Tibial nerve (tissue), 4 donors: ENCODE measurements at regions not wholly inside any gene's neighbourhood (a gene's known extent, or its start where the extent isn't known, plus 50 kb on each side); places are given as distances from the start of the nearest gene placed in this dataset.

Experiments used
- EP300 ChIP-seq, 2 donors: sonication (generic); formaldehyde crosslinking; IDR thresholded peaks; one replicate each; pipeline ENCODE4 v1.6.1; 2017; ENCODE audit warnings: antibody characterized with exemption in 2 of 2, mild to moderate bottlenecking in 1 of 2
- POLR2A ChIP-seq, 2 donors: fragments of 450-650 bp; IDR thresholded peaks; one replicate each; pipeline ENCODE4 v1.6.1; 2017; ENCODE audit warnings: antibody characterized with exemption in 2 of 2, mild to moderate bottlenecking in 2 of 2, moderate library complexity in 2 of 2
- TF ChIP-seq, protein P1 (sequence below), 5 experiments: fragments of 200-600 bp in 3 of 5; fragments of 450-650 bp in 2 of 5; sonication (generic) in 3 of 5; IDR thresholded peaks; one replicate each; pipeline ENCODE4 v1.5.1; 2016 to 2019; ENCODE audit warnings: antibody characterized with exemption in 5 of 5, mild to moderate bottlenecking in 3 of 5, moderate library complexity in 2 of 5

DNA sequence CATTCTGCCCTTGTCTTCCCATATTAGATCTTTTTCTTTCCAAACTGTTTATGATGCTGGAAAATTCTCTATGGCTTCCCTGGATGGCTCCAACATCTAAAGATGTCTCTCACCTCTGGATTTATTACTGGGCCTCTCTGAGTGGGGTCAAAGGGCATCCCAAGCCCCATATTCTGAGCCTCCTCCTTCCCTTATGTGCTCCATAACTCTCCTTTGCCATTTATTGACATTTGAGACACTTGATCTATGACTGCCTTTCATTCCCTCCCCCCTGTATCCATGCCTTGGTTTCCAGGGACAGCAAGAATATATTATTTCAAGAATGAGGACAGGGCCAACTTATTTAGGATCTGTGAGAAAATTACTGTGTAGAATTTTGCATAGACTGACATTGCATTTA, 369.3 kb upstream of the ONECUT1 start:
- TF ChIP-seq, protein P1, sequence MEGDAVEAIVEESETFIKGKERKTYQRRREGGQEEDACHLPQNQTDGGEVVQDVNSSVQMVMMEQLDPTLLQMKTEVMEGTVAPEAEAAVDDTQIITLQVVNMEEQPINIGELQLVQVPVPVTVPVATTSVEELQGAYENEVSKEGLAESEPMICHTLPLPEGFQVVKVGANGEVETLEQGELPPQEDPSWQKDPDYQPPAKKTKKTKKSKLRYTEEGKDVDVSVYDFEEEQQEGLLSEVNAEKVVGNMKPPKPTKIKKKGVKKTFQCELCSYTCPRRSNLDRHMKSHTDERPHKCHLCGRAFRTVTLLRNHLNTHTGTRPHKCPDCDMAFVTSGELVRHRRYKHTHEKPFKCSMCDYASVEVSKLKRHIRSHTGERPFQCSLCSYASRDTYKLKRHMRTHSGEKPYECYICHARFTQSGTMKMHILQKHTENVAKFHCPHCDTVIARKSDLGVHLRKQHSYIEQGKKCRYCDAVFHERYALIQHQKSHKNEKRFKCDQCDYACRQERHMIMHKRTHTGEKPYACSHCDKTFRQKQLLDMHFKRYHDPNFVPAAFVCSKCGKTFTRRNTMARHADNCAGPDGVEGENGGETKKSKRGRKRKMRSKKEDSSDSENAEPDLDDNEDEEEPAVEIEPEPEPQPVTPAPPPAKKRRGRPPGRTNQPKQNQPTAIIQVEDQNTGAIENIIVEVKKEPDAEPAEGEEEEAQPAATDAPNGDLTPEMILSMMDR (IDR thresholded peaks at IDR 0.05) = no peak
- no peak for TF ChIP-seq EP300 (IDR thresholded peaks at IDR 0.05)
- no peak for TF ChIP-seq POLR2A (IDR thresholded peaks at IDR 0.05)
